Heart right ventricle (tissue), 16 donors: ENCODE measurements at regions not wholly inside any gene's neighbourhood (a gene's known extent, or its start where the extent isn't known, plus 50 kb on each side); places are given as distances from the start of the nearest gene placed in this dataset.

ENCODE experiments used
- ATAC-seq, 8 donors: fragments of 200-7000 bp; cut with Tn5 transposase; one replicate each; pipeline ENCODE4 v1.9.1; 2020; ENCODE audit warnings: mild to moderate bottlenecking in 8 of 8, moderate library complexity in 8 of 8, moderate number of reproducible peaks in 1 of 8
- DNase-seq, 2 donors: peaks; one replicate each; pipeline ENCODE4 v3.0.0-alpha.2; 2020
- H3K27ac ChIP-seq, 10 donors: fragments of 200-600 bp; sonication (generic) in 2 of 10; one replicate each; pipeline versions ENCODE4 v1.5.0 to v1.8.0; 2020 to 2022; ENCODE audit warnings: mild to moderate bottlenecking in 3 of 10
- H3K27me3 ChIP-seq, 7 donors: fragments of 200-600 bp; one replicate each; pipeline ENCODE4 v1.8.0; 2021 to 2022; ENCODE audit warnings: mild to moderate bottlenecking in 2 of 7
- H3K36me3 ChIP-seq, 9 donors: fragments of 200-600 bp; sonication (generic) in 1 of 9; one replicate each; pipeline versions ENCODE4 v1.5.0 to v1.8.0; 2020 to 2022; ENCODE audit warnings: mild to moderate bottlenecking in 2 of 9
- H3K4me1 ChIP-seq, 9 donors: fragments of 200-600 bp; sonication (generic) in 1 of 9; one replicate each; pipeline versions ENCODE4 v1.5.0 to v1.8.0; 2020 to 2022; ENCODE audit warnings: mild to moderate bottlenecking in 4 of 9
- H3K4me3 ChIP-seq, 10 donors: fragments of 200-600 bp; sonication (generic) in 2 of 10; one replicate each; pipeline versions ENCODE4 v1.5.0 to v1.8.0; 2020 to 2022; ENCODE audit warnings: mild to moderate bottlenecking in 7 of 10, moderate library complexity in 2 of 10
- H3K9me3 ChIP-seq, 11 donors: fragments of 200-600 bp in 10 of 11; sonication (generic) in 2 of 11; one replicate each; pipeline versions ENCODE4 v1.5.0 to v1.8.0; 2013 to 2022; ENCODE audit warnings: mild to moderate bottlenecking in 2 of 11, control low read depth in 1 of 11, moderate library complexity in 1 of 11
- WGBS, 2 donors: extraction: QIAGEN DNeasy Blood & Tissue Kit; methylation state at CpG; one replicate each; pipeline ENCODE4 v1.1.7; 2013; ENCODE audit warnings: inconsistent platforms in 1 of 2; 5-methylcytosine and 5-hydroxymethylcytosine counted together
- intact Hi-C, 10 donors: fragments of 100-400 bp; cut with DNase I; formaldehyde crosslinking; loops; one replicate each; pipeline versions ENCODE4 v1.11.1 to v1.14.2; 2022
- TF ChIP-seq, protein P1 (sequence below), 9 donors: fragments of 200-600 bp; sonication (generic) in 2 of 9; IDR thresholded peaks; one replicate each; pipeline versions ENCODE4 v1.5.0 to v1.8.0; 2021 to 2022; ENCODE audit warnings: antibody characterized with exemption in 9 of 9, mild to moderate bottlenecking in 5 of 9, moderate library complexity in 1 of 9
- donor health status: Arrhythmogenic right ventricular cardiomyopathy.
- donor health status: ischemic (EF 13 %, LVEDD 7.1; RV severe dilation, severe dysfunction).
- donor health status: healthy with polysubstance abuse.
- donor health status: DM: no; HTN: yes; CAD: no.
- donor health status: DM: no; HTN: no; CAD: no.
- donor health status: ischemic (EF 25% LVEDD 6.9; RV normal size, moderate dysfunction).
- donor health status: ischemic (EF 25% LVEDD 5.7; RV mildly dilated, moderate dysfunction).
- donor health status: healthy.
- donor health status: DM: yes; HTN: yes; CAD: no.
- donor health status: Ischemic cardiomyopathy.
- donor health status: ischemic (EF 35%, LVEDD 5.7; RV mildly dilated, moderate dysfunction).
- donor health status: nonischemic (EF 11% LVEDD 7.7; RV severe dilation, severe dysfunction).
- donor health status: DM: yes; HTN: yes; CAD: no.
- donor health status: PGD.
- donor health status: ischemic (EF 29% LVEDD 5.4; RV normal size, mild dysfunction).
- donor health status: nonischemic (EF 23%, LVEDD 6.1; RV moderate dilation, normal function).

DNA sequence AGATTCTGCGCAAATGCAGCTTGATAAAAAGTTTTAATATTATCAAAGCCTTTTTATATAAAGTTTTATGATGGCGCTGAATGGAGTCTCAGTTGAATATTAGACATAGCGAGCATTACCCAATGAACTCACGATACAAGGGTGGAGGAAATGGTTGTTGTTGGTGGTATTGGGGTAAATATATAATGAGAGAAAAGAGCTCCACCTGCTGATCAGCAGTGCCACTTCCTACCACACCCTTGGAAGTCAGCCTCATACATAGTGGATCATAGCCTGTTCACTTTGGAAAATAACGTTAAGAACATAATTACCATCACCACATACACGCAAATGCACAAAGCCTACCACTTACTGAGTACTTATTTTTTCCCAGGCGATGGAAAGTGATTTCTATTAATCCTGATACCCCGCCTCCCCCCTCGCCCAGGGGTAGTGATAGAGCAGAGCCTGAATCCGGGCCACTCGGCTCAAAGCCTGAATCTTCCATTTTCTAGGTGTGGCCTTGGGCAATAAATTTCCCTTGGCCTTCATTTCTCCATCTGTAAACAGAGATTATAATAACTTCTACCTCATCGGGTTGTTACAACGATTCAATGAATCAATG is 358.3 kb downstream of the KLF5 start:
- no peaks in the 10 kb centered on the region for H3K36me3 ChIP-seq
- no peaks in the 10 kb centered on the region for H3K4me1 ChIP-seq
- H3K4me3 ChIP-seq, result no peak overlapping the region
- ATAC-seq, result no peak
- WGBS, 2 donors, result 91 to 92% methylated on average over 13 of the region's 13 CpGs
- no peak for DNase-seq
- no peaks in the 10 kb centered on the region for H3K27me3 ChIP-seq
- no peak overlapping the region for H3K27ac ChIP-seq
- TF ChIP-seq, protein P1, sequence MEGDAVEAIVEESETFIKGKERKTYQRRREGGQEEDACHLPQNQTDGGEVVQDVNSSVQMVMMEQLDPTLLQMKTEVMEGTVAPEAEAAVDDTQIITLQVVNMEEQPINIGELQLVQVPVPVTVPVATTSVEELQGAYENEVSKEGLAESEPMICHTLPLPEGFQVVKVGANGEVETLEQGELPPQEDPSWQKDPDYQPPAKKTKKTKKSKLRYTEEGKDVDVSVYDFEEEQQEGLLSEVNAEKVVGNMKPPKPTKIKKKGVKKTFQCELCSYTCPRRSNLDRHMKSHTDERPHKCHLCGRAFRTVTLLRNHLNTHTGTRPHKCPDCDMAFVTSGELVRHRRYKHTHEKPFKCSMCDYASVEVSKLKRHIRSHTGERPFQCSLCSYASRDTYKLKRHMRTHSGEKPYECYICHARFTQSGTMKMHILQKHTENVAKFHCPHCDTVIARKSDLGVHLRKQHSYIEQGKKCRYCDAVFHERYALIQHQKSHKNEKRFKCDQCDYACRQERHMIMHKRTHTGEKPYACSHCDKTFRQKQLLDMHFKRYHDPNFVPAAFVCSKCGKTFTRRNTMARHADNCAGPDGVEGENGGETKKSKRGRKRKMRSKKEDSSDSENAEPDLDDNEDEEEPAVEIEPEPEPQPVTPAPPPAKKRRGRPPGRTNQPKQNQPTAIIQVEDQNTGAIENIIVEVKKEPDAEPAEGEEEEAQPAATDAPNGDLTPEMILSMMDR (IDR thresholded peaks at IDR 0.05), result no peak
- intact Hi-C loops, result no loop called here
- no peaks in the 10 kb centered on the region for H3K9me3 ChIP-seq

DNA sequence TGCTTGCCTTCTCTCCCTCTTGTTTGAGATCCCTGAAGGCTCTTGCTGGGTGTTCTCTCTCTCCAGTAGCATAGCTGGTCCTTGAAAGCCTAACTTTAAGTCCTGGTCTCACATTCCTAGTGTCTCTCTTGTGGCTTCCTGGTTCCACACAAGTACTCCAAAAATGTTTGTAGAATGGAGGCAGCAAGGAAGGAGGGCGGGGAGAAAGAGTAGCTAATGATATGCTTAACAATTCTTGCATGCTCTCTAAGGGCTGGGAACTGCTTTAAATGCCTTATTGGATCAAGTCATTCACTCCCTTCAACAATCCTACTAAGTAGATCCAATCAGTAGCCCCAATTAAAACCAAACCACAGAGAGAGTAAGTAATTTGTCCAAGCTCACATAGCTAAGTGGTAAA is 357.3 kb downstream of the KLF5 start:
- Histone ChIP-seq H3K4me1 (no peaks in the 10 kb centered on the region), H3K27me3 (no peaks in the 10 kb centered on the region), H3K27ac (no peak overlapping the region), H3K36me3 (no peaks in the 10 kb centered on the region), H3K4me3 (no peak overlapping the region), H3K9me3 (no peaks in the 10 kb centered on the region)
- 84 to 95% methylated on average over 1 of the region's 1 CpG for WGBS, 2 donors
- TF ChIP-seq, protein P1 (IDR thresholded peaks at IDR 0.05), result no peak
- DNase-seq (no peak), ATAC-seq (no peak)
- intact Hi-C loops, result no loop called here

DNA sequence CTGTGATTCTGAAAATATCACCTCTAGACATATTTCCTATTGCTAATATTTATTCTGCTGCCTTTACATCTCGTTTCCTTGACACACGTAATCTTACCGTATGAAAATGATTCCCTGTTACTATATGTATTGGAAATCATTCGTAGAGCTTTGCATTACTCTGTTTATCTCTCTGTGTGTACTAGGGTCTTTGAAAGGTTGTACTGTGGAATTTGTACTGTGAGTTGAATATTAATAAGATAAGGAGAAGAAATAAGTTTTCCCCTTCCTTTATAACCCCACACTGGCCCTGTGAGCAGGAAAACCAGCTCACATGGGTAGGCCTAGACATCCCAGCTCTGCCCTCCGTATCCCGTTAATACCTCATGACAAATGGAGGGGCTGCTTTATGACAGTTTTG is 354.9 kb downstream of the KLF5 start:
- Histone ChIP-seq H3K4me3 (no peak overlapping the region), H3K36me3 (no peaks in the 10 kb centered on the region), H3K4me1 (no peaks in the 10 kb centered on the region), H3K9me3 (peaks cover 0 to 3% (median 0%) of the 10 kb centered on the region in 11 donors), H3K27ac (no peak overlapping the region), H3K27me3 (no peaks in the 10 kb centered on the region)
- WGBS, 2 donors, result 83 to 85% methylated on average over 6 of the region's 6 CpGs
- TF ChIP-seq, protein P1 (IDR thresholded peaks at IDR 0.05), result no peak
- DNase-seq (no peak), ATAC-seq (no peak)
- intact Hi-C loops, result no loop called here

DNA sequence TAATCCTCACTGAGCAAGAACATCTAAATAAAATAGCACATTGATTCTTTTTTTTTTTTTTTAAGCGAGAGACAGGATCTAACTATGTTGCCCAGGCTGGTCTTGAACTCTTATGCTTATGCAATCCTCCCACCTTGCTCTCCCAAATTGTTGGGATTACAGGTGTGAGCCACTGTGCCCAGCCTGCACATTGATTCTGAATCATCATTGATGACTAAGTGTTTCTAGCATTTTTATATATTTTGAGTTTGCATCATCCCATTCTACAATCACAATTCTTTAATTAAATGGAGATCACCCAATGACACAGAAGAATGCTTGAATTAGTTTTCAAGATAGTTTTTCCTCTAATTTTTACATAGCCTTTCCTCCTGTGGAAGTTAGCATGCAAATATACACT is 354.1 kb downstream of the KLF5 start:
- H3K36me3 ChIP-seq, result no peaks in the 10 kb centered on the region
- H3K27me3 ChIP-seq, result no peaks in the 10 kb centered on the region
- intact Hi-C loops, result no loop called here
- TF ChIP-seq, protein P1 (IDR thresholded peaks at IDR 0.05), result no peak
- no peak overlapping the region for H3K27ac ChIP-seq
- ATAC-seq (no peak), DNase-seq (no peak)
- peaks cover 0 to 3% (median 0%) of the 10 kb centered on the region in 11 donors for H3K9me3 ChIP-seq
- H3K4me1 ChIP-seq, result no peaks in the 10 kb centered on the region
- no peak overlapping the region for H3K4me3 ChIP-seq
- 92 to 97% methylated on average over 1 of the region's 1 CpG for WGBS, 2 donors
